MG63 (cell line): ENCODE measurements at regions not wholly inside any gene's neighbourhood (a gene's known extent, or its start where the extent isn't known, plus 50 kb on each side); places are given as distances from the start of the nearest gene placed in this dataset.
"Not testable (repeated sequence)": the region's sequence is repeated elsewhere in the genome, so short reads cannot be mapped to it uniquely, and the experiment has no call there.

Source experiments
- DNase-seq: peaks from one replicate; pipeline ENCODE4 v3.0.0-alpha.2; 2020
- H3K27me3 ChIP-seq: fragments of 250-450 bp; sonication (Bioruptor Pico); 2 replicates; pipeline ENCODE4 v1.5.1; 2020; ENCODE audit warnings: mild to moderate bottlenecking, moderate library complexity
- H3K36me3 ChIP-seq: fragments of 250-450 bp; sonication (Bioruptor Pico); 2 replicates; pipeline ENCODE4 v1.5.1; 2020; ENCODE audit warnings: mild to moderate bottlenecking, moderate library complexity
- H3K4me3 ChIP-seq: fragments of 250-450 bp; sonication (Bioruptor Pico); 2 replicates; pipeline ENCODE4 v1.5.1; 2020; ENCODE audit warnings: mild to moderate bottlenecking, moderate library complexity
- H3K9me3 ChIP-seq: fragments of 250-450 bp; sonication (Bioruptor Pico); 2 replicates; pipeline ENCODE4 v1.5.1; 2020; ENCODE audit warnings: mild to moderate bottlenecking, moderate library complexity

- H3K4me3 ChIP-seq, result no peak overlapping the region
Observed at GRCh38 chr3:189013224-189013888, 158.4 kb upstream of the TPRG1 start.

GRCh38 chr3:189014526-189014925, 157.2 kb upstream of the TPRG1 start:
- DNase-seq, result no peak
- peaks cover 11% of the 10 kb centered on the region for H3K27me3 ChIP-seq
- H3K4me3 ChIP-seq, result no peak overlapping the region
- H3K9me3 ChIP-seq, result peaks cover 10% of the 10 kb centered on the region; the same call in 1 of the 2 replicates
- H3K36me3 ChIP-seq, result no peaks in the 10 kb centered on the region

More at GRCh38 chr3:189013224-189013888, 158.4 kb upstream of the TPRG1 start:
- DNase-seq, result no peak
- Histone ChIP-seq H3K27me3 (peaks cover 11% of the 10 kb centered on the region), H3K36me3 (no peaks in the 10 kb centered on the region), H3K9me3 (peaks cover 10% of the 10 kb centered on the region; the same call in 1 of the 2 replicates)

GRCh38 chr3:189022576-189023466, 148.9 kb upstream of the TPRG1 start:
- not testable (repeated sequence) for DNase-seq

GRCh38 chr3:189025866-189026265, 145.9 kb upstream of the TPRG1 start:
- no peaks in the 10 kb centered on the region for H3K27me3 ChIP-seq
- no peak overlapping the region for H3K4me3 ChIP-seq
- no peaks in the 10 kb centered on the region for H3K9me3 ChIP-seq
- no peak for DNase-seq
- no peaks in the 10 kb centered on the region for H3K36me3 ChIP-seq

More at GRCh38 chr3:189022576-189023466, 148.9 kb upstream of the TPRG1 start:
- H3K9me3 ChIP-seq, H3K36me3 ChIP-seq, H3K27me3 ChIP-seq, H3K4me3 ChIP-seq: not testable (repeated sequence)

GRCh38 chr3:189027626-189028155, 144.1 kb upstream of the TPRG1 start:
- Histone ChIP-seq H3K36me3 (no peaks in the 10 kb centered on the region), H3K27me3 (no peaks in the 10 kb centered on the region), H3K4me3 (no peak overlapping the region), H3K9me3 (no peaks in the 10 kb centered on the region)
- DNase-seq, result no peak

GRCh38 chr3:189038773-189039745, 132.7 kb upstream of the TPRG1 start:
- no peak for DNase-seq
- no peaks in the 10 kb centered on the region for H3K36me3 ChIP-seq
- peaks cover 6% of the 10 kb centered on the region; the same call in 1 of the 2 replicates for H3K9me3 ChIP-seq
- 0 out of 2 replicates have a peak, but pooled peaks cover 2% of the 10 kb centered on the region for H3K27me3 ChIP-seq
- H3K4me3 ChIP-seq, result no peak overlapping the region

GRCh38 chr3:189040656-189041335, 131.0 kb upstream of the TPRG1 start:
- Histone ChIP-seq H3K9me3 (no peaks in the 10 kb centered on the region), H3K27me3 (no peaks in the 10 kb centered on the region), H3K36me3 (no peaks in the 10 kb centered on the region), H3K4me3 (no peak overlapping the region)
- DNase-seq, result peak; percentile 23

GRCh38 chr3:189041482-189042090, 130.2 kb upstream of the TPRG1 start:
- Histone ChIP-seq H3K36me3 (no peaks in the 10 kb centered on the region), H3K27me3 (no peaks in the 10 kb centered on the region), H3K9me3 (no peaks in the 10 kb centered on the region), H3K4me3 (no peak overlapping the region)
- peak; percentile 12 for DNase-seq

- H3K4me3 ChIP-seq, result no peak overlapping the region
- no peaks in the 10 kb centered on the region for H3K36me3 ChIP-seq
- H3K9me3 ChIP-seq, result no peaks in the 10 kb centered on the region
- no peaks in the 10 kb centered on the region for H3K27me3 ChIP-seq
- DNase-seq, result no peak
Observed at GRCh38 chr3:189042832-189043231, 128.9 kb upstream of the TPRG1 start.

GRCh38 chr3:189049458-189050236, 122.1 kb upstream of the TPRG1 start:
- Histone ChIP-seq H3K27me3 (0 out of 2 replicates have a peak, but pooled peaks cover 7% of the 10 kb centered on the region), H3K36me3 (no peaks in the 10 kb centered on the region), H3K4me3 (no peak overlapping the region), H3K9me3 (no peaks in the 10 kb centered on the region)
- no peak for DNase-seq

GRCh38 chr3:189053322-189053721, 118.4 kb upstream of the TPRG1 start:
- Histone ChIP-seq H3K9me3 (no peaks in the 10 kb centered on the region), H3K27me3 (0 out of 2 replicates have a peak, but pooled peaks cover 7% of the 10 kb centered on the region), H3K36me3 (no peaks in the 10 kb centered on the region), H3K4me3 (no peak overlapping the region)
- DNase-seq, result no peak

- DNase-seq, result no peak
- no peaks in the 10 kb centered on the region for H3K9me3 ChIP-seq
Observed at GRCh38 chr3:189056646-189057335, 115.0 kb upstream of the TPRG1 start.

GRCh38 chr3:189057369-189057768, 114.4 kb upstream of the TPRG1 start:
- Histone ChIP-seq H3K27me3 (peaks cover 4% of the 10 kb centered on the region), H3K36me3 (no peaks in the 10 kb centered on the region), H3K4me3 (no peak overlapping the region), H3K9me3 (no peaks in the 10 kb centered on the region)
- no peak for DNase-seq

More at GRCh38 chr3:189056646-189057335, 115.0 kb upstream of the TPRG1 start:
- H3K36me3 ChIP-seq, result no peaks in the 10 kb centered on the region
- H3K4me3 ChIP-seq, result no peak overlapping the region
- H3K27me3 ChIP-seq, result peaks cover 4% of the 10 kb centered on the region

- no peaks in the 10 kb centered on the region for H3K36me3 ChIP-seq
- no peak for DNase-seq
- no peak overlapping the region for H3K4me3 ChIP-seq
- H3K27me3 ChIP-seq, result peaks cover 4% of the 10 kb centered on the region
- H3K9me3 ChIP-seq, result no peaks in the 10 kb centered on the region; the same call in 1 of the 2 replicates
Observed at GRCh38 chr3:189058071-189058470, 113.7 kb upstream of the TPRG1 start.
